ENCODE measurements at regions not wholly inside any gene's neighbourhood (a gene's known extent, or its start where the extent isn't known, plus 50 kb on each side); places are given as distances from the start of the nearest gene placed in this dataset.
A peak's percentile ranks its signal among the peaks of the same experiment; 100 is the strongest.

DNA sequence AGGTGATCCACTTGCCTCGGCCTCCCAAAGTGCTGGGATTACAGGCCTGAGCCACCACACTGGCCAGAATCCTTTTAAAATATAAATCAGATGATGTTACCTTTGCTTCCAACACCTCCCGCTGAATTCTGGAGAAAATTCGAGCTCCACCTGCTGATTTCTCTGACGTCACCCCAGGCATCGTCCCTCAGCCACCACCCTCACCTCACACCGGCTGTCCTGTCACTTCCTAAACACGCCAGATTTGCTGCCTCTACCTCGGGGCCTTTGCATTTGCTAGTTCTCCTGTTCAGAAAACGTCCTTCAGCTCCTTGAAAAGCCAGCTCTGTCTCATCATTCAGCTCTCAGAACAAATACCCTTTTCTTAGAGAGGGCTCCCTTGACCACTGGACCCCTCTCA lies 57.9 kb downstream of the FBXO2 start:
- H3K4me1 ChIP-seq (ENCODE audit: insufficient read depth, low read length): no peaks in the 10 kb centered on the region
- H3K27me3 ChIP-seq (ENCODE audit: insufficient read depth, low read length, poor library complexity, severe bottlenecking): no peaks in the 10 kb centered on the region
- POLR2A ChIA-PET: no interaction called here
- no peak overlapping the region for H3K4me3 ChIP-seq (ENCODE audit: low read length)
- Mint-ChIP-seq H3K9me3 (peaks cover 0 to 2% (median 0%) of the 10 kb centered on the region in 5 donors), H3K4me1 (no peaks in the 10 kb centered on the region), H3K4me3 (no peak overlapping the region), H3K36me3 (no peaks in the 10 kb centered on the region), H3K27ac (no peak overlapping the region), H3K27me3 (peaks cover 11 to 46% of the 10 kb centered on the region in 2 donors)
- H3K27ac ChIP-seq (ENCODE audit: low read depth, low read length): no peak overlapping the region
- no peak for DNase-seq
- CTCF ChIA-PET: no interaction called here
- no peaks in the 10 kb centered on the region for H3K9me3 ChIP-seq (ENCODE audit: low read length)
- H3K36me3 ChIP-seq (ENCODE audit: insufficient read depth, low read length): no peaks in the 10 kb centered on the region

DNA sequence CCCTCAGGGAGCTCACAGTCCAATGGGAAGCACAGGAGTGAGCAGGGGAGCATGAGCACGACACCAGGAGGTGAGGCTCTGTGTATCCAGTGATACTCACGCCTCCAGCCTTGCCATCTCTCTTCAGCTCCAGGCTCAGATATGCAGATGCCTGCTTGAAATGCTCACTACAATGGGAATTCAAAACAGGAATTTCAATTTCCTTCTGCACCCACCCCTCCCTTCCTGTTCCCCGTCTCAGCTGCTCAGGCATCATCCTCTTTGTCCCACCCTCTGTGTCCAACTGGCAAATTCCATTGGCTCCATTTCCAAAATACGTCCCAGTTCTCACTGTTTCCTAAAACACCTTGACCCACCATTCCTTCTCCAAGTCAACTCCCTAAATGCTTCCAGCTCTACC lies 58.9 kb downstream of the FBXO2 start:
- no peaks in the 10 kb centered on the region for H3K36me3 ChIP-seq (ENCODE audit: insufficient read depth, low read length)
- ChIA-PET POLR2A (no interaction called here), CTCF (no interaction called here)
- Mint-ChIP-seq H3K4me1 (no peaks in the 10 kb centered on the region), H3K9me3 (peaks cover 0 to 4% (median 0%) of the 10 kb centered on the region in 5 donors), H3K27ac (no peak overlapping the region), H3K4me3 (no peak overlapping the region), H3K36me3 (no peaks in the 10 kb centered on the region), H3K27me3 (peaks cover 11 to 46% of the 10 kb centered on the region in 2 donors)
- H3K4me3 ChIP-seq (ENCODE audit: low read length): no peak overlapping the region
- H3K4me1 ChIP-seq (ENCODE audit: insufficient read depth, low read length): no peaks in the 10 kb centered on the region
- no peak for DNase-seq
- no peaks in the 10 kb centered on the region for H3K27me3 ChIP-seq (ENCODE audit: insufficient read depth, low read length, poor library complexity, severe bottlenecking)
- no peaks in the 10 kb centered on the region for H3K9me3 ChIP-seq (ENCODE audit: low read length)
- no peak overlapping the region for H3K27ac ChIP-seq (ENCODE audit: low read depth, low read length)

- ChIA-PET CTCF (no interaction called here), POLR2A (no interaction called here)
- Mint-ChIP-seq H3K9me3 (peaks cover 0 to 4% (median 0%) of the 10 kb centered on the region in 5 donors), H3K4me1 (no peaks in the 10 kb centered on the region), H3K27me3 (peaks cover 16 to 48% of the 10 kb centered on the region in 2 donors), H3K27ac (peak overlapping the region in 2 of 8 donors; percentile 29 to 77), H3K4me3 (no peak overlapping the region), H3K36me3 (no peaks in the 10 kb centered on the region)
- Histone ChIP-seq H3K36me3 (ENCODE audit: insufficient read depth, low read length) (no peaks in the 10 kb centered on the region), H3K9me3 (ENCODE audit: low read length) (no peaks in the 10 kb centered on the region), H3K27me3 (ENCODE audit: insufficient read depth, low read length, poor library complexity, severe bottlenecking) (no peaks in the 10 kb centered on the region), H3K27ac (ENCODE audit: low read depth, low read length) (no peak overlapping the region), H3K4me1 (ENCODE audit: insufficient read depth, low read length) (no peaks in the 10 kb centered on the region), H3K4me3 (ENCODE audit: low read length) (no peak overlapping the region)
- DNase-seq: no peak
Measured at GRCh38 chr1:11594625-11595024, 59.6 kb downstream of the FBXO2 start.

DNA sequence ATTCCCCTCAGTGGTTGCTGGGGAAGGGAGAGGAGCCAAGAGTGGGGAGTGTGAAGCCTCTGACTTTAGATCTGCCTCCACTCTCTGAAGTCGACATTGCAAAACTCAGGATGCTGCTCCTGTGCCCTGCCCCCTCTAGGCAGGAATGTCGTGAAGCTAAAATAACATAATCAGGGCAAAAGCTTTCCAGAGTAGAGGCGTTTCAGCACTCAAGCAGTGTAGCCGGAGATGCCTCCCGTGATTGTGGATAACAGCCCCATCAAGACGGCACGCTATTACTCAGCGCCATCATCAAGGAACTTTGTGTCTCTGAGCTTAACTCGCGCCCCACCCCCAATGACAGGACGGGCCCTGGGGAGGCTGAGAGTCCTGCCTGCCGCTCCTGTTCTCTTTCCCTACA lies 60.0 kb downstream of the FBXO2 start:
- no peak overlapping the region for H3K4me3 ChIP-seq (ENCODE audit: low read length)
- no peak for DNase-seq
- no peaks in the 10 kb centered on the region for H3K27me3 ChIP-seq (ENCODE audit: insufficient read depth, low read length, poor library complexity, severe bottlenecking)
- Mint-ChIP-seq H3K27me3 (peaks cover 18 to 46% of the 10 kb centered on the region in 2 donors), H3K27ac (no peak overlapping the region), H3K36me3 (no peaks in the 10 kb centered on the region), H3K4me1 (no peaks in the 10 kb centered on the region), H3K4me3 (no peak overlapping the region), H3K9me3 (peaks cover 0 to 4% (median 0%) of the 10 kb centered on the region in 5 donors)
- POLR2A ChIA-PET: no interaction called here
- H3K36me3 ChIP-seq (ENCODE audit: insufficient read depth, low read length): no peaks in the 10 kb centered on the region
- H3K9me3 ChIP-seq (ENCODE audit: low read length): no peaks in the 10 kb centered on the region
- CTCF ChIA-PET: no interaction called here
- H3K4me1 ChIP-seq (ENCODE audit: insufficient read depth, low read length): no peaks in the 10 kb centered on the region
- no peak overlapping the region for H3K27ac ChIP-seq (ENCODE audit: low read depth, low read length)

- ChIA-PET CTCF (no interaction called here), POLR2A (no interaction called here)
- H3K27me3 Mint-ChIP-seq: peaks cover 19 to 42% of the 10 kb centered on the region in 2 donors
- H3K4me3 ChIP-seq (ENCODE audit: low read length): no peak overlapping the region
- no peaks in the 10 kb centered on the region for H3K4me1 Mint-ChIP-seq
- peaks cover 0 to 4% (median 0%) of the 10 kb centered on the region in 5 donors for H3K9me3 Mint-ChIP-seq
- H3K27ac Mint-ChIP-seq: no peak overlapping the region
- no peak for DNase-seq
- H3K27me3 ChIP-seq (ENCODE audit: insufficient read depth, low read length, poor library complexity, severe bottlenecking): no peaks in the 10 kb centered on the region
- no peak overlapping the region for H3K27ac ChIP-seq (ENCODE audit: low read depth, low read length)
- H3K36me3 ChIP-seq (ENCODE audit: insufficient read depth, low read length): no peaks in the 10 kb centered on the region
- no peak overlapping the region for H3K4me3 Mint-ChIP-seq
- no peaks in the 10 kb centered on the region for H3K9me3 ChIP-seq (ENCODE audit: low read length)
- no peaks in the 10 kb centered on the region for H3K4me1 ChIP-seq (ENCODE audit: insufficient read depth, low read length)
- peaks cover 0 to 3% (median 0%) of the 10 kb centered on the region in 3 donors for H3K36me3 Mint-ChIP-seq
Measured at GRCh38 chr1:11592752-11593151, 61.5 kb downstream of the FBXO2 start.

DNA sequence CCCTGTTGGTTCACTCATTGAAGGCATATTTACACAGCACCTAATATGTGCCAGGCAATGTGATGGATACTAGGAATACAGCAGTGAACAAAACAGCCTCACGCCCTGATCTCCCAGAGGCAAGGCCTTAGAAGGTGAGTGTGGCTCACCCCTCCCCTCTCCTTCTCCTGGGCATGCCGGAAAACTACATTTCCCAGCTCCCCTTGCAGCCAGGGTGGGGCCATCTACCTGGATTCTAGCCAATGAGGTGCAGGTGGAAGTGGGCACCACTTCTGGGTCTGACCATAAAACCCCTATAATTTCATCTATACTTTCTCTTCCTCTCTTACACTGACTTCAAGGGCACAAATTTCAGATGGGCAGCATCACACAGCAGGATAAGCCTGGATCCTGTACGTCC lies 63.8 kb downstream of the FBXO2 start:
- no peaks in the 10 kb centered on the region for H3K36me3 ChIP-seq (ENCODE audit: insufficient read depth, low read length)
- H3K4me3 ChIP-seq (ENCODE audit: low read length): no peak overlapping the region
- H3K4me3 Mint-ChIP-seq: no peak overlapping the region
- peaks cover 0 to 4% (median 0%) of the 10 kb centered on the region in 5 donors for H3K9me3 Mint-ChIP-seq
- ChIA-PET CTCF (no interaction called here), POLR2A (no interaction called here)
- no peak for DNase-seq
- peaks cover 0 to 4% (median 0%) of the 10 kb centered on the region in 3 donors for H3K36me3 Mint-ChIP-seq
- no peaks in the 10 kb centered on the region for H3K9me3 ChIP-seq (ENCODE audit: low read length)
- no peak overlapping the region for H3K27ac ChIP-seq (ENCODE audit: low read depth, low read length)
- no peak overlapping the region for H3K27ac Mint-ChIP-seq
- no peaks in the 10 kb centered on the region for H3K4me1 Mint-ChIP-seq
- H3K27me3 Mint-ChIP-seq: peaks cover 16 to 44% of the 10 kb centered on the region in 2 donors
- H3K27me3 ChIP-seq (ENCODE audit: insufficient read depth, low read length, poor library complexity, severe bottlenecking): no peaks in the 10 kb centered on the region
- H3K4me1 ChIP-seq (ENCODE audit: insufficient read depth, low read length): no peaks in the 10 kb centered on the region
